Keratinocyte (primary cell): ENCODE measurements at regions not wholly inside any gene's neighbourhood (a gene's known extent, or its start where the extent isn't known, plus 50 kb on each side); places are given as distances from the start of the nearest gene placed in this dataset.

Experiments
- CTCF ChIP-seq, 3 experiments: IDR thresholded peaks in 1 of 3; conservative IDR thresholded peaks in 1 of 3; optimal IDR thresholded peaks in 1 of 3; 2 replicates in 2 of 3; 3 replicates in 1 of 3; pipeline versions ENCODE3 to v1.5.1; 2011; ENCODE audit warnings: low read length in 3 of 3, mild to moderate bottlenecking in 3 of 3, moderate library complexity in 2 of 3, control low read depth in 1 of 3, inconsistent platforms in 1 of 3; ENCODE audit not compliant: insufficient read depth in 2 of 3; ENCODE audit errors: extremely low read depth in 1 of 3
- EZH2 ChIP-seq: IDR thresholded peaks from one replicate; pipeline ENCODE4 v1.6.1; 2012; ENCODE audit warnings: inconsistent platforms, mild to moderate bottlenecking, low read length, moderate library complexity

DNA sequence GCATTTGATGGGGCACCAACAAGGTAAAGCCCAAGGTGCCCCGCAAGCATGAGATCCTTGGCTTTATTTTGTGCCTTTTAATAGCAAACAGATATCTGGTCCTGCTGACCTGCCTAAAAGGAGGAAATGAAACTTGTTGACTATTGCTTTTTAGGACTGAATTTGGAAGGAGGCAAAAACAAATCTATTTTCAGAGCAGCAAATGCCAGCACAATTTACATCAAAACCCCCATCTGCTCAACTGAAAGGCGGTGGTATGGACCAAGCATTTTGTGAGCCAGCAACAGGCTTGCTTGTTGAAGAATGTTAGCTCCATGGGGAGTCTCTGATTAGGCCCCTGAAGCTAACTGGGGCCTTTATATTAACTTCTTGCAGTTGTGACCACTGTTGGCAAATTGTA lies 192.6 kb upstream of the E2F8 start:
- TF ChIP-seq EZH2 (no peak), CTCF (optimal IDR thresholded peaks at IDR 0.05 in 1 of 3, IDR thresholded peaks at IDR 0.05 in 1 of 3, conservative IDR thresholded peaks at IDR 0.05 in 1 of 3; ENCODE audit: extremely low read depth in 1 of 3, insufficient read depth in 2 of 3, low read length in 3 of 3) (no peak)
